Smooth muscle cell (in vitro differentiated cells): ENCODE measurements at regions not wholly inside any gene's neighbourhood (a gene's known extent, or its start where the extent isn't known, plus 50 kb on each side); places are given as distances from the start of the nearest gene placed in this dataset.

Experiments
- DNase-seq: peaks from one replicate; lab custom pipeline; 2025; ENCODE audit not compliant: unreplicated experiment; lab: John Stamatoyannopoulos, UW
- H2AFZ ChIP-seq: fragments of 200-600 bp; sonication (generic); 2 replicates; pipeline ENCODE4 v1.6.0; 2016; ENCODE audit warnings: antibody characterized with exemption, low read depth, mild to moderate bottlenecking
- H3F3A ChIP-seq: fragments of 200-600 bp; sonication (generic); 2 replicates; pipeline ENCODE4 v1.6.0; 2017; ENCODE audit warnings: antibody characterized with exemption, low read depth
- H3K27ac ChIP-seq: fragments of 200-600 bp; sonication (generic); 2 replicates; pipeline ENCODE4 v1.5.1; 2016; ENCODE audit warnings: low read depth, mild to moderate bottlenecking
- H3K27me3 ChIP-seq: fragments of 200-600 bp; sonication (generic); 2 replicates; pipeline ENCODE4 v1.6.1; 2016; ENCODE audit warnings: low read depth, mild to moderate bottlenecking
- H3K36me3 ChIP-seq: fragments of 200-600 bp; sonication (generic); 2 replicates; pipeline ENCODE4 v1.5.1; 2016; ENCODE audit warnings: low read depth
- H3K4me1 ChIP-seq: fragments of 200-600 bp; sonication (generic); 2 replicates; pipeline ENCODE4 v1.5.1; 2016; ENCODE audit warnings: low read depth
- H3K4me2 ChIP-seq: fragments of 200-600 bp; sonication (generic); 2 replicates; pipeline ENCODE4 v1.6.0; 2016; ENCODE audit warnings: mild to moderate bottlenecking
- H3K4me3 ChIP-seq: fragments of 200-600 bp; sonication (generic); 2 replicates; pipeline ENCODE4 v1.5.1; 2016; ENCODE audit warnings: mild to moderate bottlenecking
- H3K79me2 ChIP-seq: fragments of 200-600 bp; sonication (generic); 2 replicates; pipeline ENCODE4 v1.6.0; 2016; ENCODE audit warnings: low read depth, mild to moderate bottlenecking
- H3K9ac ChIP-seq: fragments of 200-600 bp; sonication (generic); 2 replicates; pipeline ENCODE4 v1.6.0; 2016; ENCODE audit warnings: low read depth
- H3K9me3 ChIP-seq: fragments of 200-600 bp; sonication (generic); replicated peaks from 2 replicates; pipeline ENCODE4 v1.5.1; 2016; ENCODE audit warnings: low read depth
- H4K20me1 ChIP-seq: fragments of 200-600 bp; sonication (generic); 2 replicates; pipeline ENCODE4 v1.6.0; 2016; ENCODE audit warnings: low read depth
- WGBS: methylation state at CpG from one replicate; pipeline ENCODE4 v1.1.7; 2016; ENCODE audit warnings: low lambda C conversion rate; 5-methylcytosine and 5-hydroxymethylcytosine counted together
- TF ChIP-seq, protein P1 (sequence below): fragments of 200-600 bp; sonication (generic); IDR thresholded peaks from 2 replicates; pipeline ENCODE4 v1.5.1; 2017; ENCODE audit warnings: borderline replicate concordance, mild to moderate bottlenecking, antibody characterized with exemption; ENCODE audit not compliant: insufficient read depth, poor library complexity, severe bottlenecking

DNA sequence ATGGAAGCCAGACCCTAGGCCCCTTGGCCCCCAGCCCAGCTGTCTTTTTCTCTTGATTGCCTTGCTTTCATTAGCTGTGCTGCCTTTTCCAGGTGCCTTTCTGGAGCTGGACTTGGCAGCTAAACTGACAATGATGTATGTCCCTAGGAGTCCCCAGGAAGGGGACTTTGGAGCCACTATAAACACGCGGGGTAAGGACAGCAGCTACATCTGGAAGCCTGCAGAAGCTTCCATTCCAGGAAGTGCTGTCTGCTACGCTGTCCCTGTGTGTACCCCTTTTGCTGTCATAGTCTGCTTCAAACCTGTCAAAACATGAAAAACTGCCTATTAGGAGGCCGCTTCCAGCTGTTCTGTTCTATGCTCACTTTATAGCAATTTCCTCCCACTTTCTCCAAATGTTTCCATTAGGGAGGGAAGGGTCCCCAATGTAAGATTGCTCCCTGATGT is 153.3 kb upstream of the RAG2 start:
- Histone ChIP-seq H4K20me1 (no peaks in the 10 kb centered on the region), H3K27me3 (peaks cover 5% of the 10 kb centered on the region), H3K27ac (no peak overlapping the region), H3K9me3 (no peaks in the 10 kb centered on the region), H3K9ac (no peak overlapping the region), H3K4me3 (no peak overlapping the region), H2AFZ (no peak overlapping the region), H3K4me2 (no peak overlapping the region), H3K79me2 (no peaks in the 10 kb centered on the region), H3K36me3 (no peaks in the 10 kb centered on the region), H3K4me1 (no peaks in the 10 kb centered on the region), H3F3A (no peaks in the 10 kb centered on the region)
- 57% methylated on average over 4 of the region's 4 CpGs for WGBS
- no peak for DNase-seq
- TF ChIP-seq, protein P1, sequence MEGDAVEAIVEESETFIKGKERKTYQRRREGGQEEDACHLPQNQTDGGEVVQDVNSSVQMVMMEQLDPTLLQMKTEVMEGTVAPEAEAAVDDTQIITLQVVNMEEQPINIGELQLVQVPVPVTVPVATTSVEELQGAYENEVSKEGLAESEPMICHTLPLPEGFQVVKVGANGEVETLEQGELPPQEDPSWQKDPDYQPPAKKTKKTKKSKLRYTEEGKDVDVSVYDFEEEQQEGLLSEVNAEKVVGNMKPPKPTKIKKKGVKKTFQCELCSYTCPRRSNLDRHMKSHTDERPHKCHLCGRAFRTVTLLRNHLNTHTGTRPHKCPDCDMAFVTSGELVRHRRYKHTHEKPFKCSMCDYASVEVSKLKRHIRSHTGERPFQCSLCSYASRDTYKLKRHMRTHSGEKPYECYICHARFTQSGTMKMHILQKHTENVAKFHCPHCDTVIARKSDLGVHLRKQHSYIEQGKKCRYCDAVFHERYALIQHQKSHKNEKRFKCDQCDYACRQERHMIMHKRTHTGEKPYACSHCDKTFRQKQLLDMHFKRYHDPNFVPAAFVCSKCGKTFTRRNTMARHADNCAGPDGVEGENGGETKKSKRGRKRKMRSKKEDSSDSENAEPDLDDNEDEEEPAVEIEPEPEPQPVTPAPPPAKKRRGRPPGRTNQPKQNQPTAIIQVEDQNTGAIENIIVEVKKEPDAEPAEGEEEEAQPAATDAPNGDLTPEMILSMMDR: no peak

DNA sequence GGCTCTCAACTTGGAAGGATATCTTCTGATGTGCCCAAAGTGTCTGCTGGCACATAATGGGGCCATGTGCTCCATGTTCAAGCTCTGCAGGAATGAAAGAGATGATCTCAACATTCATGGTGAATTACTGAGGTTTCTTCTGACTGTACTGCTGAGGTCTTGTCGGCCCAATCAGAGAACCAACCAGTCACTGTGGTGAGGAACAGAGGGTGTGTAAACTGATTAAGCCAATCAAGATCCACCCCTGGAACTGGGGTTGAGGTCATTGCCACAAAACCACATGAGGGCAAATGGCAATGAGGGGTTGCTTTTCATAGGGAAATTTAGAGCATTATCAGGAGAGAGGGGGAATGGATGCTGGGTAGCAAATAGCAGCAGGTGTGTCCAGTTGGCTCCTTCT is 152.3 kb upstream of the RAG2 start:
- 69% methylated on average over 1 of the region's 1 CpG for WGBS
- no peak overlapping the region for H3K4me2 ChIP-seq
- no peaks in the 10 kb centered on the region for H3K36me3 ChIP-seq
- no peak overlapping the region for H3K9ac ChIP-seq
- H3K27me3 ChIP-seq: peaks cover 5% of the 10 kb centered on the region
- no peaks in the 10 kb centered on the region for H4K20me1 ChIP-seq
- no peaks in the 10 kb centered on the region for H3K4me1 ChIP-seq
- no peak overlapping the region for H3K4me3 ChIP-seq
- no peaks in the 10 kb centered on the region for H3F3A ChIP-seq
- no peak overlapping the region for H3K27ac ChIP-seq
- no peaks in the 10 kb centered on the region for H3K79me2 ChIP-seq
- TF ChIP-seq, protein P1: no peak
- no peak overlapping the region for H2AFZ ChIP-seq
- no peak for DNase-seq
- no peaks in the 10 kb centered on the region for H3K9me3 ChIP-seq

DNA sequence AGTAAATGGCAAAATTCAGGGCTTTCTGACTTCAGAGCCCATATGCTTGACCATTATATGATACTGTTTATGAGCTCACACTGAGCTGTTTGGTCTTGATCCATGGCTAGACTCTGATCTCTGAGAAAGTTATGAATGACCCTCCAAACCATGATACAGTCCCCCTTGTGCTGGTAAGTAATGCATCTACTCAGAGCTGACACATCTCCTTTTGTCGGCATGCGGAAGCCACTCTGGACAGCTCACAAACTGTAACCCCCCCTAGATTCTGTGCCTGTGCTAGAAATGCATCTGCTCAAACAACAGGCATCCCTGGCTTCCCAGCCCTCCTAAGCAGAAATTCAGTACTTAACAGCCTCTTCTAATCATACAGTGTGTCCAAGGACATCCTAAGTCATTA is 150.8 kb upstream of the RAG2 start:
- H3K4me3 ChIP-seq: no peak overlapping the region
- H4K20me1 ChIP-seq: no peaks in the 10 kb centered on the region
- H3K4me2 ChIP-seq: no peak overlapping the region
- no peaks in the 10 kb centered on the region for H3K4me1 ChIP-seq
- H2AFZ ChIP-seq: no peak overlapping the region
- H3K9ac ChIP-seq: no peak overlapping the region
- TF ChIP-seq, protein P1: no peak
- H3K79me2 ChIP-seq: no peaks in the 10 kb centered on the region
- WGBS: 82% methylated on average over 2 of the region's 2 CpGs
- no peaks in the 10 kb centered on the region for H3F3A ChIP-seq
- DNase-seq: no peak
- no peak overlapping the region for H3K27ac ChIP-seq
- H3K27me3 ChIP-seq: peaks cover 5% of the 10 kb centered on the region
- H3K36me3 ChIP-seq: no peaks in the 10 kb centered on the region
- no peaks in the 10 kb centered on the region for H3K9me3 ChIP-seq

DNA sequence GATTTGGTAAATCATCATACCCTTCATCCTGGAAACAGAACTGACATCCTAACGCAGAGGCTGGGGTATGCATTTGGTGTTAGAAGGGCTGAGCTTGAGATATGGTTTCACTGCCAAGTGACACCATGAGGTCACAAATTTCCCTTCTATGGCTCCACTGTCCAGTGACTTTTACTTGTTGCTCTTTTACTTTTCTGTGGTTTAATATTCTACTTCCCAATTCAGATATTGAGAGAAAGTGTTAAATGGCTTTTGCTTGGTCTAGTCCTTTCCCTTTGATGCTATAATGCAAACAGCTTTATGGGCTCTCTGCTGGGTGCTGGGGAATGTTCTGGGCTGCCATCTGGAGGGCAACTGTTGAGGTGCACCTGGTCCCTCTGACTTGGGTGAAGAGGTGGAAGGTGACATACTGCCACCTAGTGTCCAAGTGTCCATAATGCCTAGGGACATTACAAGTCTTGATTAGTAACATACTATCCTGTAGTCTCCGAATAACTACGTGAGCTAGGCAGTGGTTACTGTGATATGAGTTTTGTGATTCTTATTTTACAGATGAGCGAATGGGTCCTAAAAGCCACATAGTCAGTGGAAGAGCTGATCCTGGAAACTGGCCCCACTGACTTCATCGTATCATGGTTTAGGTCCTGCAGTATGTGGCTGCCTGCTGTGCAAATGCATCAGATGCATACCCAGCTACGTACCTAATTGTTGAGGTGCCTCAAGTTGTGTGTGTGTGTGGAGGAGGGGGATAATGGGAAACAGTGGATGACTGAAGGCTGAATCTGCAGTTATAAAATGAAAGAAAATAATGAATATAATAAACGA is 149.1 kb upstream of the RAG2 start:
- no peaks in the 10 kb centered on the region for H3K36me3 ChIP-seq
- no peak overlapping the region for H3K4me3 ChIP-seq
- no peak overlapping the region for H2AFZ ChIP-seq
- no peaks in the 10 kb centered on the region for H3K9me3 ChIP-seq
- H4K20me1 ChIP-seq: no peaks in the 10 kb centered on the region
- no peak overlapping the region for H3K27ac ChIP-seq
- TF ChIP-seq, protein P1: peak; percentile 96
- no peaks in the 10 kb centered on the region for H3K79me2 ChIP-seq
- peaks cover 5% of the 10 kb centered on the region for H3K27me3 ChIP-seq
- no peaks in the 10 kb centered on the region for H3K4me1 ChIP-seq
- peak; percentile 48 for DNase-seq
- no peak overlapping the region for H3K4me2 ChIP-seq
- WGBS: 35% methylated on average over 7 of the region's 7 CpGs
- no peaks in the 10 kb centered on the region for H3F3A ChIP-seq
- H3K9ac ChIP-seq: no peak overlapping the region
